HCT116 (cell line): ENCODE measurements at regions not wholly inside any gene's neighbourhood (a gene's known extent, or its start where the extent isn't known, plus 50 kb on each side); places are given as distances from the start of the nearest gene placed in this dataset.

Experiments
- CBX3 ChIP-seq: IDR thresholded peaks from 2 replicates; pipeline ENCODE4 v1.6.1; 2012; ENCODE audit warnings: low read depth
- CEBPB ChIP-seq: IDR thresholded peaks from 2 replicates; pipeline ENCODE4 v1.6.1; 2012; ENCODE audit warnings: low read depth
- CTCF ChIP-seq, 3 experiments: fragments of 200-600 bp in 1 of 3; sonication (generic) in 1 of 3; IDR thresholded peaks in 2 of 3; conservative IDR thresholded peaks in 1 of 3; 2 replicates each; pipeline ENCODE4 v1.5.1; 2012 to 2017; ENCODE audit warnings: low read depth in 2 of 3, low read length in 2 of 3, antibody characterized with exemption in 1 of 3, borderline replicate concordance in 1 of 3, control low read depth in 1 of 3, mild to moderate bottlenecking in 1 of 3, mixed read lengths in 1 of 3, mixed run types in 1 of 3, moderate library complexity in 1 of 3; ENCODE audit not compliant: insufficient read depth in 1 of 3
- EZH2 ChIP-seq: fragments of 200-600 bp; sonication (generic); IDR thresholded peaks from 2 replicates; pipeline ENCODE4 v1.6.1; 2017; ENCODE audit warnings: antibody characterized with exemption, mixed run types
- EZH2phosphoT487 ChIP-seq: fragments of 200-600 bp; IDR thresholded peaks from 2 replicates; pipeline ENCODE4 v1.6.1; 2018; ENCODE audit warnings: antibody characterized with exemption, borderline replicate concordance
- JUND ChIP-seq: IDR thresholded peaks from 2 replicates; pipeline ENCODE4 v1.6.1; 2012
- POLR2A ChIP-seq: IDR thresholded peaks from 2 replicates; pipeline ENCODE4 v1.7.0; 2011; ENCODE audit warnings: borderline replicate concordance; ENCODE audit not compliant: insufficient read depth, insufficient read length; ENCODE audit errors: extremely low read depth
- POLR2AphosphoS5 ChIP-seq: IDR thresholded peaks from 2 replicates; pipeline ENCODE4 v1.6.1; 2011; ENCODE audit warnings: mild to moderate bottlenecking, low read depth, low read length, moderate library complexity
- RAD21 ChIP-seq: IDR thresholded peaks from 2 replicates; pipeline ENCODE4 v1.6.1; 2012; ENCODE audit warnings: low read depth, mild to moderate bottlenecking
- REST ChIP-seq: IDR thresholded peaks from 2 replicates; pipeline ENCODE4 v1.6.1; 2012; ENCODE audit warnings: low read depth
- SIN3A ChIP-seq: IDR thresholded peaks from 2 replicates; pipeline ENCODE4 v1.6.1; 2012; ENCODE audit warnings: low read depth
- TCF7L2 ChIP-seq: IDR thresholded peaks from 2 replicates; pipeline ENCODE4 v1.7.0; 2011; ENCODE audit warnings: borderline replicate concordance, inconsistent platforms; ENCODE audit not compliant: insufficient read depth, insufficient read length; ENCODE audit errors: extremely low read depth
- ZFX ChIP-seq: fragments of 450-650 bp; IDR thresholded peaks from 2 replicates; pipeline ENCODE4 v1.6.1; 2017
- ZNF274 ChIP-seq: fragments of 200-500 bp; sonication (Bioruptor generic); IDR thresholded peaks from 2 replicates; pipeline ENCODE4 v1.6.1; 2014; ENCODE audit warnings: mild to moderate bottlenecking, low read depth, low read length, inconsistent platforms

GRCh38 chr19:31055454-31055853 lies 293.8 kb downstream of the TSHZ3 start:
- TF ChIP-seq EZH2 (no peak), POLR2A (no peak), CTCF (IDR thresholded peaks at IDR 0.05 in 2 of 3, conservative IDR thresholded peaks at IDR 0.05 in 1 of 3; ENCODE audit: borderline replicate concordance in 1 of 3, insufficient read depth in 1 of 3, low read depth in 2 of 3, low read length in 2 of 3) (no peak), SIN3A (no peak), POLR2AphosphoS5 (no peak), RAD21 (no peak), ZNF274 (no peak), ZFX (no peak), JUND (no peak), TCF7L2 (no peak), REST (no peak), EZH2phosphoT487 (no peak), CEBPB (no peak), CBX3 (no peak)
